Putamen (tissue), 1 donor: ENCODE measurements at regions not wholly inside any gene's neighbourhood (a gene's known extent, or its start where the extent isn't known, plus 50 kb on each side); places are given as distances from the start of the nearest gene placed in this dataset.
"Not testable (repeated sequence)": the region's sequence is repeated elsewhere in the genome, so short reads cannot be mapped to it uniquely, and the experiment has no call there.

Experiments used
- DNase-seq: peaks from one replicate; pipeline ENCODE4 v3.0.0-alpha.2; 2016; ENCODE audit warnings: low spot score

- DNase-seq: not testable (repeated sequence)
Observed at GRCh38 chr1:157321972-157322371, 183.8 kb upstream of the ETV3 start.

GRCh38 chr1:157319567-157319966 is 181.4 kb upstream of the ETV3 start:
- no peak for DNase-seq

- DNase-seq: not testable (repeated sequence)
Observed at GRCh38 chr1:157317229-157317628, 179.0 kb upstream of the ETV3 start.

DNA sequence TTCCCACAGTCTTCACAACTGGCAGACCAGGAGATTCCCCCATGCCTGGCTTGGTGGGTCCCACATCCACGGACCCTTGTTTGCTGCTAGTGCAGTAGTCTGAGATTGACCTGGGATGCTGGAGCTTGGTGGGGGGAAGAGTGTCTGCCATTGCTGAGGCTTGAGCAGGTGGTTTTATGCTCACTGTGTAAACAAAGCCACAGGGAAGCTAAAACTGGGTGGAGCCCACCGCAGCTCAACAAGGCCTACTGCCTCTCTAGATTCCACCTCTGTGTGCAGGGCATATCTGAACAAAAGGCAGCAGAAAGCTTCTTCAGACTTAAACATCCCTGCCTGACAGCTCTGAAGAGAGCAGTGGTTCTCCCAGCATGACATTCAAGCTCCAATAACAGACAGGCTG is 177.3 kb upstream of the ETV3 start:
- DNase-seq: no peak

DNA sequence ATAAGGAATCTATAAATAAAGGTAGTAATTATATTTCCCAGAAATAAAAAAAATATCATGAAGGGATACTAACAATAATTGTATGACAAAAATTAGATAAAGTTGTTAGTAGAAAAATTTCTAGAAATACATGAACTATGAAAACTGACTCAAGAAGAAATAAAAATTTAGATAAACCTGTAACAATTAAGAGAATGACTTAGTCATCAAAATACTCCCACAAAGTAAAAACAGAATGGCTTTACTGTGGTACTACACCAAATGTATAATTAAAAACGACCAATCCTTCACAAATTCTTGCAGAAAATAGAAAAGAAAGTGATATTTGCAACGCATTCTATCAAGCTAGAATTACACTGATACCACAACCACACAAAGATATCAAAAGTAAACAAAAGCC is 176.2 kb upstream of the ETV3 start:
- no peak for DNase-seq

DNA sequence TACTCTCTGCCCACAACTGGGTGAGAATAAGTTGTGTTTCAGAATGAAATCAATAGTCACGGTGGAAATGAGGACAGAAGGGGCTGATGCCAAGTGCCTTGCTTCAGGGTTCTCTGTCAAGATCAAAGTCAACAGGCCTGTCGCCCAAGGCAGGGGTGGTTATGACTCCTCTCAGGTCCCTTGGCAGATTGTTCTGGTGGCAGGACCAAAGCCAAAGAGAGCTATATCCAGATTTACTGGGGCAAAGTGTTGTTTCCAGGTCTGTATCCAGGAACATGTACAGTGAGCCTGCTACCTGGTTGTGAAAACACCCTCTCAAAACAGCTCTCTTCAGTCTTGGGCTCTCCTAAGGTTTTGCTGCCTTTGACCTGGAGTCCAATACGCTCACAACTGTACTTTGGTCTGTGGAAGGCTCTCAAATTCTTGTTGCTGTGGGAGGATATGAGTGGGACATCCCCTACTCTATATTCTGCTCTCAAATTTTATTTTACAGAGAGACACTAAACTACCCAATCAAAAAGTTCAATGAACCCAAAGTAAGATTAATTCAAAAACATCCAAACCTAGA is 175.1 kb upstream of the ETV3 start:
- no peak for DNase-seq

DNA sequence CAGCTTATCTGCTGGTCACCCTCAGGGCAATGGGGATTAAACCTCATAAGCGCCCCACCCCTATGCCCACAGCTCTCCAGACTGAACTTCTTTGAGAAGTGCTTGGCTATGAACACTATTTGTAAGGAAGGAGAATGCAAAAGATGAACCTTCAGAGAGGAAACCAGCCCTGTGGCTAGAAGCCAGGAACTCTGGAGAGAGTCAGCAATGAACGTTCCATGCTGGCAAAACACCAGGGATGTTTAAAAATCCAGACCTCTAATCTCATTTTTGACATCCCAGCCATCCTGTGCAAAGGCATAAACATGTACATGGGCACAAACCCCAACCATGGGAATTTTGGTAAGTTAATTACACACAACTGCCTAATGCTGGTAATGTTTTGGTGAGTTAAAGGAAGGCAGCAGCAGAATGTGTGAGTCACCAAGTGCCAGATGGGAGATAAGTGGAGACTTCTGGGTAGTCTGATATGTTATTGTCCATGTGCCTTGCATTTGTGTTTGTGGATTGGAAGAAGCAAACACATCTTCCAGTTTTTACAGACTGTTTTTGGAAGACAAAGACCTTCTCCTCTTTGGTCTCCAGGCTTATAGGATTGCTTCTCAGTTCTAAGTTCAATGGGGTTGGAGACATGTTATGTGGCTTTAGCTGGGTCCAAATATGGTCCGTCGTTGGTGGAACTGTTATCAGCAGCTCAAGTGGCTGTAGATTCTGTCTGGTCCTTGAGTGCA is 174.1 kb upstream of the ETV3 start:
- no peak for DNase-seq

GRCh38 chr1:157311730-157312081 is 173.5 kb upstream of the ETV3 start:
- DNase-seq: no peak

- DNase-seq: not testable (repeated sequence)
Observed at GRCh38 chr1:157310805-157311729, 172.9 kb upstream of the ETV3 start.

- DNase-seq: no peak
Observed at GRCh38 chr1:157310401-157310800, 172.2 kb upstream of the ETV3 start.

DNA sequence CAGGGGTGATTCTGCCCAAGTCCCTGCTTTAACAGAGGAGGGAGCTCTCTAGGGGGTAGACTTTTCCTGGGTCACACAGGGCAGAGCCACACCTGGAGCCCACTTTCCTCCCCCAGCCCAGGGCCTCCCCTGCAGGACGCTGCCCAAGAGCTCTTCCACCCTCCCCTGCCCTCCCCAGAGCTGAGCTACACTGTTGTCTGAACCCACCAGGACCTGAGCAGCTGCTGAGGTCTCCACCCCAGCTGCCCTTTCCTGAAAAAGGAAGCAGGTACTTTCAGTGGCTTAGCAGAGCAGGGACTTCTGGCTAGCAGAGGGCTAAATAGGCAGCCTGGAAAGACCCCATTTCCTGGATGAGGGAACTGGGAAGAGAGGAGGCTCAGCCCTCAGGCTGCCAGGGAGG is 169.3 kb upstream of the ETV3 start:
- DNase-seq: no peak

DNA sequence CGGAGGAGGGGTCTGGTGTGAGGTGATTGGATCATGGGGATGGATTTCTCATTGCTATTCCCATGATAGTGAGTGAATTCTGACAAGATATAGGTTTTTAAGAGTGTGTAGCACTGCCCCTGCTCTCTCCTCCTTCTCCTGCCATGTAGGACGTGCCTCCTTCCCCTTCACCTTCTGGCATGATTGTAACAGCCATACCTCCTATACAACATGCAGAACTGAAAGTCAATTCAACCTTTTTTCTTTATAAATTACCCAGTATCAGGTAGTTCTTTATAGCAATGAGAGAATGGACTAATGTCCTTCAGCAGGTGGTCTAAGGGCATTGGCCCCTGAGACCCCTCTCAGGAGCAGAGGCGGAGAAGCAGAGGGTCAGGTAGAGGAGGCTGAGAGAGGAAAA is 168.7 kb upstream of the ETV3 start:
- DNase-seq: no peak

GRCh38 chr1:157304271-157304670 is 166.1 kb upstream of the ETV3 start:
- DNase-seq: no peak

- no peak for DNase-seq
Observed at GRCh38 chr1:157302724-157303123, 164.5 kb upstream of the ETV3 start.

GRCh38 chr1:157302199-157302497 is 164.0 kb upstream of the ETV3 start:
- no peak for DNase-seq

DNA sequence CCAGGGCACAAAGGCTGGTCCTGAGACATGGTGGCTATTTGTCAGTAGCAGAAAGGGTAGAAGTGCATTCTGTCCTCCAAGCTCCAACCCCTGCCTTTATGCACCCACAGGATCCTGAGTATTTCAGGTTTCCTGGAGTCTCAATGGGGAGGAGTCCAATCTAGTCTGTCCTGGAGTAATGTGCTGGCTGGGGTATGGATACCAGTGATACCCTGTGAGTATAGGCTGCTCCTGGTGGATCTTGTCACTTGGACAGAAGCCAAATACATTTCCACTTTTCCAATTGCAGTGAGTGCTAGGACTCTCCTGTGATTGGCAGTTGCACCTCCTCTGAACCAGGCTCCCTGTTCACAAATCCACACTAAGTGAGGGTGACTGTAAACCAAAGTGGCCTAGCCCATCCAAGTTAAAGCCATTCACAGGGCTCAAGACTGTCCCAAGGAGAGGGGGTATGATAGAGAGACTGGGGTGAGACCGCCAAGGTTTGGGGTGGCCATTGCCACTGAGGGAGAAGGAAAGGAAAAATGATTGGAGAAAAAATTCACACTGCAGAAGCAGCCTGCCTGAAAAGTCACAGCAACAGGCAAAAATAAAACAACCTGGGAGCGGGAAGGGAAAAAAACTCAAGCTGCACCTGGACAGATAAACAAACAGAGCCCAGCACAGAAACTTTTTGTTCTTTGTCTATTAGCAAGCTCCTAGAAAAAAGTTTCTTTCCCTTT is 163.4 kb upstream of the ETV3 start:
- no peak for DNase-seq

DNA sequence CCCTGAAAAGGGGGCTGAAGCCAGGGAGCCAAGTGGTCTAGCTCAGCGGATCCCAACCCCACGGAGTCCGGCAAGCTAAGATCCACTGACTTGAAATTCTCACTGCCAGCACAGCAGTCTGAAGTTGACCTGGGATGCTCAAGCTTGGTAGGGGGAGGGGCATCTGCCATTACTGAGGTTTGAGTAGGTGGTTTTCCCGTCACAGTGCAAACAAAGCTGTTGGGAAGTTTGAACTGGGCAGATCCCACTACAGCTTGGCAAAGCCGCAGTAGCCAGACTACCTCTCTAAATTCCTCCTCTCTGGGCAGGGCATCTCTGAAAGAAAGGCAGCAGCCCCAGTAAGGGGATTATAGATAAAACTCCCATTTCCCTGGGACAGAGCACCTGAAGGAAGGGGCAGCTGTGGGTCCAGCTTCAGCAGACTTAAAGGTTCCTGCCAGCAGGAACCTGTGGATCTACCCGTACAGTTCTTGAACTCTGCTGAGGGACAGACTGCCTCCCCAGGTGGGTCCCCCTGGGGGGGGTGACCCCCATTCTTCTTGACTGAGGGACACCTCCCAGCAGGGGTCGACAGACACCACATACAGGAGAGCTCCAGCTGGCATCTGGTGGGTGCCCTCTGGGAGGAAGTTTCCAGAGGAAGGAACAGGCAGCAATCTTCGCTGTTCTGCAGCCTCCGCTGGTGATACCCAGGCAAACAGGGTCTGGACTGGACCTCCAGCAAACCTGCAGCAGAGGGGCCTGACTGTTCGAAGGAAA is 156.4 kb upstream of the ETV3 start:
- not testable (repeated sequence) for DNase-seq

- DNase-seq: no peak
Observed at GRCh38 chr1:157292809-157293564, 154.8 kb upstream of the ETV3 start.

DNA sequence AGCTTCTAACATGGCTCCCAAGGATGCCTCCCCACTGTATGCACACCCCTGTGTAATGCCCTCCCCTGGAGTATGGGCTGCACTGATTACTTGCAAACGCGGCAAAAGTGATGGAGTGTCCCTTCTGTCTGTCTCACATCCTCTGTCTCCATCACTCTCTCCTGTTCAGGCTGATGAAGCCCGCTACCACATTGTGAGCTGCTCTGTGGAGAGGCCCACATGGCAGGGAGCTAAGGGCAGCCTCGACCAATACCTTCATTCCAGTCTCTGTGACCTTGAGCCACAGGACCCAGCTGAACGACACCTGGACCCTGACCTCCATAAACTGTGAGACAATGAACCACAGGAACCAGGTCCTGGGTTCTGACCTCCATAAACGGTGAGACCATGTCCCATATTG is 154.1 kb upstream of the ETV3 start:
- DNase-seq: no peak

- DNase-seq: no peak
Observed at GRCh38 chr1:157291083-157291482, 152.9 kb upstream of the ETV3 start.
